GM21526 (cell line): ENCODE measurements at regions not wholly inside any gene's neighbourhood (a gene's known extent, or its start where the extent isn't known, plus 50 kb on each side); places are given as distances from the start of the nearest gene placed in this dataset.

Experiments
- ATAC-seq: cut with Tn5 transposase; IDR thresholded peaks from one replicate; pipeline ENCODE4 v1.9.1; 2021; ENCODE audit warnings: moderate library complexity; ENCODE audit not compliant: unreplicated experiment, low FRiP score

DNA sequence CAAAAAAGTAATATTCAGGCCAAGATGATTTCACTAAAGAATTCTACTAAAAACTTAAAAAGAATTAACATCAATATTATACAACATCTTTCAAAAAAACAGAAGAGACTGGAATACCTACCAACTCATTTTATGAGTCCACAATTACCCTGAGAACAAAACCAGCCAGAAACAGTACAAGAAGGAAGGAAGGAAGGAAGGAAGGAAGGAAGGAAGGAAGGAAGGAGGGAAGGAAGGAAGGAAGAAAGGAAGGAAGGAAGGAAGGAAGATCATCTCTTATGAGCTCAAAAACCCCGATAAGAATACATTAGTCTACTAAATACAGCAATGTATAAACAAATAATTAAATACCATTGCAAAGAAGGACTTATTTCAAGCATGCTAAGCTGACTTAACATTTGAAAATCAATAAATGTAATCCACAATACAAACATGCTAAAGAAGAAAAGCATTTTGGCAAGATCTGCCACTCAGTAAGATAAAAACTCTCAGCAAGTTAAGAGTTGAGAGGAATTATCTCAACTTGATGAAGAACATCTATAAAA, 149.9 kb upstream of the RGS18 start:
- ATAC-seq, result no peak

GRCh38 chr1:192010406-192010805, 147.9 kb upstream of the RGS18 start:
- ATAC-seq, result no peak

DNA sequence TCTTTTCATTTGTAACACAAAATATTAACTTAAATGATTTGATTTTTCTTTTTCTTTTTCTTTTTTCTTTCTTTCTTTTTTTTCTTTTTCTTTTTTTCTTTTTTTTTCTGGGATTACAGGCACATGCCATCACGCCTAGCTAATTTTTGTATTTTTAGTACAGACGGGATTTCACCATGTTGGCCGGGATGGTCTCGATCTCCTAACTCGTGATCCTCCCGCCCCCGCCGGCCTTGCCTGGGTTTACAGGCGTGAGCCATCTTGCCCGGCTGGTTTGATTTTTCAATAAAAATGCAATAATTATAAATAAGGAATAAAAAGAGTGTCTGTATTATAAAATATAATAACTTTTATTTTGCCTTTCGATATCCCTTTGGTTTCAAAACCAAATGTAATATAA, 146.7 kb upstream of the RGS18 start:
- ATAC-seq, result no peak

GRCh38 chr1:192022827-192023226, 135.4 kb upstream of the RGS18 start:
- ATAC-seq, result no peak

GRCh38 chr1:192024881-192025280, 133.4 kb upstream of the RGS18 start:
- no peak for ATAC-seq

DNA sequence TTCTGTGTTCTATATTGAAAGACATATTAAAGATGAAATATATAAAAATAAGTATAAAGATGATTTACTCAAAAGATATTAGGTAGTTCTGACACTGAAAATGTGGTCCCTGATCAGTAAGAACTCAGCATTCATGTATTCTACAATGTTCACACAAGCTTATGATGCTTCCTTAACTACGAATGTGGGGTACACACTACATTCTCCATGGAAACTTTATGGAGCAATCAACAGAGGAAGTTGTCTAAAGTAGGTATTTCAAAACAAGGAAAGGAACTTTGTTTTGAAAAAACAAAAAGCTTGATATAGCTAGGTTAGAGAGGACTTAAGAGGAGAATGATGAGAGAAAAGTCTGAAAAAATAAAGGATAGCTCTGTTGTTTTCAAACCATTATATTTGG, 119.7 kb upstream of the RGS18 start:
- ATAC-seq, result no peak

GRCh38 chr1:192045131-192045530, 113.1 kb upstream of the RGS18 start:
- no peak for ATAC-seq

DNA sequence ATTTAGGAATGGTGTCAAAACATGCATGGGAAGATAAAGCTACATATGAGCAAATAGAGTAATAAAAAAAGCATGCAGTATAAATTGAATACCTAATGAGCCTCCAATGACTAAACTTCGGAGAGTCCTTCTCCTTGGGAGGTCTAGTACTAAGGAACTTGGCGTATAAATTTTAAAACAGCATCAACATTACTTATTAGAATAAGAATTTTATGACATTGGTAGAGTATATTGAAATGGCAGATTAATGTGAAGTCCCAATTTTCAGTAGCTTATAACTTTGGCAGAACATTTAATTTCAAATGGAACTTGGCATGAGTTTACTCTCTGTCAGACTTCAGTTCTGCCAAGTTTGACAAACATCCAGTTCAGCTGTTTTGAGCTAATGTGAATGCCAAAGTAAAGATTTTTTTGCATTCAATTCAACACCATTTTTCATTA, 104.7 kb upstream of the RGS18 start:
- ATAC-seq, result no peak

- no peak for ATAC-seq
These were observed 100.5 kb upstream of the RGS18 start for GRCh38 chr1:192057766-192058165.

DNA sequence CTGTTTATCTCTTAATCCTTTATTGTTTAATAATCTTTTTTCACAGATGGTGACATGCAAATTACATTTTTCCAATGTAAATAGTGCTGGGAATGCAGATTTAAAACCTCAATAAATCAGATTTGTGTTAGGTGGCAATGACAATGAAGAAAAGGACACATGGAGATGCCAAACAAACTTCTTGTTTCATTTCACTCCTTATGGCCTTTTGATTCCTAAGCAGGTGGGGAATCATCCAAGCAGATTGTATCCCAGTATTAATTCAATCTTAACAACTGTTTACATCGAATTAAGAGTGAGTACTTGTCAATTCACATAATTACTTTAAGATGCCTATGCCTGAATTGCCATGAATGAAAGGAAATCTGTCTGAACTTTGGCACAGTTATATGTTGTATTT, 98.9 kb upstream of the RGS18 start:
- ATAC-seq, result no peak

DNA sequence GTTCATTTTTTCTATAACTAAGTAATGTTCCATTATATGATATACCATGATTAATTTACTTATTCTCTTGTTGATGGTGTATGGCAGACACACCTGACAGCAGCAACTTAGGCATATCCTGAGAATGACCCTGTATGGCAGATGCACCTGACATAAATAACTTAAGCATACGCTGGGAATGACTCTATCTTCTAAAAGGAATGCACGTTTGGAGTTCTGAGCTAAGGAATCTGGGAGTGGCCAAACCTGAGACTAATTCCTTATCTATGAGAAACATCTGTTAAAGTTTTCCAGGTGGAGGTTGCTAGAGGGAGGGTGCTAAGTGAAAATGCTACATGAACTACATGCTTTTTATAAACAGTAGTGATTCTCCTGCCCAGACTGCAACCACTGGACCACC, 96.7 kb upstream of the RGS18 start:
- no peak for ATAC-seq

DNA sequence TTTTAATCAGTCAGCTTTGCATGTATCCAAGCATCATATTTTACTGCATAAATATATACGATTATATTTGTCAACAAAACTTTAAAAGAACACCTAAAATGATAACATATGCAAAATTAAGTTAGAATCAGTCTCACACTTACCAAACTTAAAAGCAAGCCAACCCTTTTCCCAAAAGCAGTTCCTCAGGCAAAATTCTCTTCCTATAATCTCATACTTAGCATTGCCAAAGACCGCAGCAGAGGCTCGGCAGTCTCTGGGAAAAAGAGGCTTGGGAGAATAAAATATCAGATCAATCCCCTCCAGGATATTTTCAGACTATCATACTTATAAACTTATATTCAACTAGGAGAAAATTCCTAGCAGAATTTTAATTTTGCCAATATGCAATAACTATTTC, 93.2 kb upstream of the RGS18 start:
- no peak for ATAC-seq

GRCh38 chr1:192066202-192066601, 92.1 kb upstream of the RGS18 start:
- ATAC-seq, result no peak

DNA sequence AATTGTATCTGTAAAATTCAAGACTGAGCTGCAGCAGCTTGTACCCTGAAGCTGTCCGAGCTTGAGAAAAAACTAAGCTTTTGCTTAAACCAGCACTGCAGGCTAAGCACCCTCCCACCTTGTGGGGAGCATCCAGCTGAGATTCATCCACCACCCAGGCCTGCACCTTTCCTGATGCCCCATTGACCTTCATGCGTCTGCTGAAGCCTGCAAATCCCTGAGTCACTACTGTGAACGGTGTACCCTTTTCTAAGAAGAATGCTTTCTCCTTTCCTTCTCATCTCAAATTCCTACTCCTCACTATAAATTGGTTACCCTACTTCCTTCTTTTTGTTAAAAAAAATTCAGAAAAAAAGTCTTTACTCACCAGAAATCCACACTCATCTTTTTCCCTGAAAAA, 90.9 kb upstream of the RGS18 start:
- ATAC-seq, result no peak

- ATAC-seq, result no peak
These were observed 88.0 kb upstream of the RGS18 start for GRCh38 chr1:192070213-192070612.

- ATAC-seq, result no peak
These were observed 77.6 kb upstream of the RGS18 start for GRCh38 chr1:192080684-192081083.

GRCh38 chr1:192081359-192081758, 76.9 kb upstream of the RGS18 start:
- no peak for ATAC-seq

DNA sequence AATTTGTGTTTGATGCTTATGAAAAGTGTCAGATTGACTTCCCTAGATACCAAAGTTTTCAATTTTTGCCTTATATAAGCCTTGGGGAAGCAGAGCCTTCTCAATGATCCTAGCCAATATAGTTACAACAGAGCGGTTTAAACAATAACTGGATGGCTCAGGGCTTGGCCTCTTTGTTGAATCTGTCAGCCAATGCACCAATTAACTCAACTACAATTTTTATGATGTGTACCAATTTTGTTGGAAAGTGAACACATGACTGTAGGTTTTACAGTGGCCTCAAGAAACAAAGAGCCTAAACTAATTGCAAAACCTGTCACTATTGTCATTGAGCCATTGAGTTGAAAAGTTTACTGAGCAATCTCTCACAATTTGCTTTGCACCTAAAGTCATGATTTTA, 71.6 kb upstream of the RGS18 start:
- no peak for ATAC-seq

- ATAC-seq, result no peak
These were observed 70.9 kb upstream of the RGS18 start for GRCh38 chr1:192087334-192087733.

DNA sequence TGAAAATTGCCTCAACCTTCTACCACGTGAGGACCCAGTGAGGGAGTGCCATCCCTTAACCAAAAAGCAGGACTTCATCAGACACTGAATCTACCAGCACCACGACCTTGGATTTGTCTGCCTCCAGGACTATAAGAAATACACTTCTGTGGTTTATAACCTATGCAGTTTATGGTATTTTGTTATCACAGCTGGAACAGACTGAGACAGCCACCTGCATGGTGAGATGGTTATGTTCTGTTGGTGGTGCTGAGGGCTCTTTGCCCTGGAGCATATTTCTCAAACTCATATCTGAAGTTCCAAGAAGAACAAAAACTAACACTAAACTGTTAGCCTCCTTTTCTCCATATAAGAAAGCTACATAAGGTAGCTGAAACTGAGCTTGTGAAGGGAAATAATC, 69.8 kb upstream of the RGS18 start:
- no peak for ATAC-seq

DNA sequence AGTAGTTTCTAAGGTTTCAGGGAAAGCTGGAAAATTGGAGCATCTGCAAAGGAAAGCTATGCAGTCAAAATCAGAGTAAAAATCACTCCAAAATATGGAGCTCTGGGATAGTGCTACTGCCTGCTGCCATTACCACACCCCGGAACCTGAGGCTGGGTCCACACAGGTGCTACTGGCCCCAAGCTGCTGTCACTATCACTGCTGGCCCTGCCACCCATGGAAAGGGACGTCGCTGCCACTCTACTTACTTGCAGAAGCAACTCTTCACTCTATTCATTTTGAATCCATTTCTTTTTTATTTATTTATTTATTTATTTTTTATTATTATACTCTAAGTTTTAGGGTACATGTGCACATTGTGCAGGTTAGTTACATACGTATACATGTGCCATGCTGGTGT, 60.3 kb upstream of the RGS18 start:
- ATAC-seq, result no peak

GRCh38 chr1:192099328-192099727, 58.9 kb upstream of the RGS18 start:
- no peak for ATAC-seq
